Caco-2 (cell line): ENCODE measurements at regions not wholly inside any gene's neighbourhood (a gene's known extent, or its start where the extent isn't known, plus 50 kb on each side); places are given as distances from the start of the nearest gene placed in this dataset.

Experiments used
- BruUV-seq: library from RNA; stranded (reverse); fragments of 400-500 nt; replicated peaks from 2 replicates; lab custom pipeline; 2021; lab: Mats Ljungman, UMichigan
- CTCF ChIA-PET: fragments of 300-600 bp; sonication (Branson Sonifier 250); formaldehyde crosslinking; loops from one replicate; lab custom pipeline; 2022; ENCODE audit warnings: antibody characterized with exemption; lab: Charles Lee
- POLR2A ChIA-PET: fragments of 300-600 bp; sonication (Branson Sonifier 250); formaldehyde crosslinking; loops from one replicate; lab custom pipeline; 2022; ENCODE audit warnings: antibody characterized with exemption; lab: Charles Lee
- DNase-seq, 2 experiments: peaks; one replicate each; pipeline versions ENCODE4 v3.0.0 to v3.0.0-alpha.2; 2020 to 2022
- H3K27me3 ChIP-seq: replicated peaks from 2 replicates; pipeline ENCODE4 v1.6.0; 2011; ENCODE audit warnings: low read length; ENCODE audit not compliant: control insufficient read depth, insufficient read depth
- H3K36me3 ChIP-seq: 2 replicates; pipeline ENCODE4 v1.5.1; 2011; ENCODE audit warnings: low read length; ENCODE audit not compliant: control insufficient read depth, insufficient read depth
- H3K4me1 ChIP-seq: fragments of 250-450 bp; sonication (Bioruptor Pico); 2 replicates; pipeline ENCODE4 v1.5.1; 2020; ENCODE audit warnings: mild to moderate bottlenecking
- H3K4me3 ChIP-seq: 2 replicates; pipeline ENCODE4 v1.5.1; 2011; ENCODE audit warnings: low read depth, mild to moderate bottlenecking, control low read depth, low read length
- H3K9me3 ChIP-seq: fragments of 250-450 bp; sonication (Bioruptor Pico); 2 replicates; pipeline ENCODE4 v1.5.1; 2020; ENCODE audit warnings: mild to moderate bottlenecking, moderate library complexity
- H3K27ac Mint-ChIP-seq: one replicate; pipeline ENCODE4 v1.8.0; 2022; ENCODE audit warnings: mixed read lengths; ENCODE audit not compliant: unreplicated experiment
- H3K27me3 Mint-ChIP-seq: one replicate; pipeline ENCODE4 v1.8.0; 2022; ENCODE audit warnings: mixed read lengths; ENCODE audit not compliant: insufficient read depth, unreplicated experiment
- H3K36me3 Mint-ChIP-seq: one replicate; pipeline ENCODE4 v1.8.0; 2022; ENCODE audit warnings: mild to moderate bottlenecking, mixed read lengths; ENCODE audit not compliant: insufficient read depth, unreplicated experiment
- H3K4me1 Mint-ChIP-seq: one replicate; pipeline ENCODE4 v1.8.0; 2022; ENCODE audit warnings: low read depth, mixed read lengths; ENCODE audit not compliant: unreplicated experiment
- H3K4me3 Mint-ChIP-seq: one replicate; pipeline ENCODE4 v1.8.0; 2022; ENCODE audit warnings: mild to moderate bottlenecking, moderate library complexity, mixed read lengths; ENCODE audit not compliant: unreplicated experiment
- H3K9me3 Mint-ChIP-seq: one replicate; pipeline ENCODE4 v1.8.0; 2022; ENCODE audit warnings: mixed read lengths; ENCODE audit not compliant: unreplicated experiment
- CTCF ChIP-seq, 2 experiments: fragments of 200-600 bp in 1 of 2; IDR thresholded peaks; 1 replicate in 1 of 2; 2 replicates in 1 of 2; pipeline versions ENCODE4 v1.5.1 to v1.8.0; 2011 to 2022; ENCODE audit warnings: antibody characterized with exemption in 1 of 2, control low read depth in 1 of 2, inconsistent platforms in 1 of 2, low read depth in 1 of 2, low read length in 1 of 2, mild to moderate bottlenecking in 1 of 2, moderate library complexity in 1 of 2; ENCODE audit not compliant: insufficient read depth in 1 of 2, severe bottlenecking in 1 of 2, unreplicated experiment in 1 of 2
- intact Hi-C: fragments of 100-400 bp; cut with micrococcal nuclease; formaldehyde crosslinking; loops from one replicate; pipeline ENCODE4 v1.10.0; 2022; ENCODE audit not compliant: unreplicated experiment

GRCh38 chr14:38078393-38078792 is 129.3 kb upstream of the SSTR1 start:
- H3K9me3 ChIP-seq: no peaks in the 10 kb centered on the region
- Mint-ChIP-seq H3K27ac (peak overlapping the region; percentile 14), H3K27me3 (no peaks in the 10 kb centered on the region), H3K36me3 (no peaks in the 10 kb centered on the region), H3K9me3 (no peaks in the 10 kb centered on the region), H3K4me3 (no peak overlapping the region), H3K4me1 (no peaks in the 10 kb centered on the region)
- ChIA-PET CTCF (no interaction called here), POLR2A (no interaction called here)
- BruUV-seq: no TSS peak
- H3K4me1 ChIP-seq: no peaks in the 10 kb centered on the region
- intact Hi-C loops: no loop called here
- H3K27me3 ChIP-seq: no peaks in the 10 kb centered on the region
- no peak for DNase-seq
- no peak for TF ChIP-seq CTCF (IDR thresholded peaks at IDR 0.05; ENCODE audit: insufficient read depth in 1 of 2, low read depth in 1 of 2, low read length in 1 of 2, severe bottlenecking in 1 of 2, unreplicated experiment in 1 of 2)
- H3K36me3 ChIP-seq: no peaks in the 10 kb centered on the region
- no peak overlapping the region for H3K4me3 ChIP-seq

GRCh38 chr14:38079268-38079667 is 128.4 kb upstream of the SSTR1 start:
- Mint-ChIP-seq H3K36me3 (no peaks in the 10 kb centered on the region), H3K4me3 (no peak overlapping the region), H3K4me1 (no peaks in the 10 kb centered on the region), H3K27me3 (no peaks in the 10 kb centered on the region), H3K27ac (no peak overlapping the region), H3K9me3 (no peaks in the 10 kb centered on the region)
- DNase-seq: no peak
- Histone ChIP-seq H3K4me1 (no peaks in the 10 kb centered on the region), H3K36me3 (no peaks in the 10 kb centered on the region), H3K27me3 (no peaks in the 10 kb centered on the region), H3K9me3 (no peaks in the 10 kb centered on the region), H3K4me3 (no peak overlapping the region)
- TF ChIP-seq CTCF (IDR thresholded peaks at IDR 0.05; ENCODE audit: insufficient read depth in 1 of 2, low read depth in 1 of 2, low read length in 1 of 2, severe bottlenecking in 1 of 2, unreplicated experiment in 1 of 2): no peak
- POLR2A ChIA-PET: no interaction called here
- BruUV-seq: no TSS peak
- intact Hi-C loops: no loop called here
- CTCF ChIA-PET: no interaction called here

DNA sequence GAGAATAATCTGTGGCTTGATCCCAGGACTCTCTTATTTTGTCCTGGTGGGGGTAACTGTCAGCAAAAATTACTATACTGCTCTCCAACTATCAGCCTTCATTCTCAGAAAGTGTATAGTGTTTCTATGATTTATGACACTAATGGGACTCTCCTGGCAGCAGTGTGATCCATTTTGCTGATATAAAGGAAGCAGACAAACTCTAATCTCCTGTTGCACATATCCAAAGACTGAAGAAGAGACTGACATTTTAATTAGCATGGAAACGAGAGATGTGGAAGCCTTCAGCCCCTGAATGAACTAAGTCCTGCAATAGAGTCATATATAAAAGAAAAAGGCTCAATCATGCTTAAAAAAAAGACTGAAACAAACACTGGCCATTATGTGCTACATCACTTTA is 127.8 kb upstream of the SSTR1 start:
- CTCF ChIA-PET: no interaction called here
- intact Hi-C loops: no loop called here
- H3K27ac Mint-ChIP-seq: no peak overlapping the region
- Histone ChIP-seq H3K4me1 (no peaks in the 10 kb centered on the region), H3K9me3 (no peaks in the 10 kb centered on the region), H3K4me3 (no peak overlapping the region), H3K27me3 (no peaks in the 10 kb centered on the region), H3K36me3 (no peaks in the 10 kb centered on the region)
- no peaks in the 10 kb centered on the region for H3K4me1 Mint-ChIP-seq
- H3K36me3 Mint-ChIP-seq: no peaks in the 10 kb centered on the region
- H3K27me3 Mint-ChIP-seq: no peaks in the 10 kb centered on the region
- POLR2A ChIA-PET: no interaction called here
- no peak for TF ChIP-seq CTCF (IDR thresholded peaks at IDR 0.05; ENCODE audit: insufficient read depth in 1 of 2, low read depth in 1 of 2, low read length in 1 of 2, severe bottlenecking in 1 of 2, unreplicated experiment in 1 of 2)
- no peak overlapping the region for H3K4me3 Mint-ChIP-seq
- no peaks in the 10 kb centered on the region for H3K9me3 Mint-ChIP-seq
- no TSS peak for BruUV-seq
- DNase-seq: no peak
